NB4 (cell line): ENCODE measurements at regions not wholly inside any gene's neighbourhood (a gene's known extent, or its start where the extent isn't known, plus 50 kb on each side); places are given as distances from the start of the nearest gene placed in this dataset.

Source experiments
- CTCF ChIP-seq: IDR thresholded peaks from one replicate; pipeline ENCODE4 v1.5.1; 2012; ENCODE audit warnings: low read depth, low read length
- TF ChIP-seq, protein P1 (sequence below): IDR thresholded peaks from 2 replicates; pipeline ENCODE4 v1.6.1; 2011; ENCODE audit warnings: low read depth, low read length

- TF ChIP-seq CTCF = no peak
- TF ChIP-seq, protein P1, sequence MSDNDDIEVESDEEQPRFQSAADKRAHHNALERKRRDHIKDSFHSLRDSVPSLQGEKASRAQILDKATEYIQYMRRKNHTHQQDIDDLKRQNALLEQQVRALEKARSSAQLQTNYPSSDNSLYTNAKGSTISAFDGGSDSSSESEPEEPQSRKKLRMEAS = no peak
Observed at GRCh38 chr3:168327856-168328255, 232.1 kb upstream of the GOLIM4 start.
